ENCODE measurements at regions not wholly inside any gene's neighbourhood (a gene's known extent, or its start where the extent isn't known, plus 50 kb on each side); places are given as distances from the start of the nearest gene placed in this dataset.

DNA sequence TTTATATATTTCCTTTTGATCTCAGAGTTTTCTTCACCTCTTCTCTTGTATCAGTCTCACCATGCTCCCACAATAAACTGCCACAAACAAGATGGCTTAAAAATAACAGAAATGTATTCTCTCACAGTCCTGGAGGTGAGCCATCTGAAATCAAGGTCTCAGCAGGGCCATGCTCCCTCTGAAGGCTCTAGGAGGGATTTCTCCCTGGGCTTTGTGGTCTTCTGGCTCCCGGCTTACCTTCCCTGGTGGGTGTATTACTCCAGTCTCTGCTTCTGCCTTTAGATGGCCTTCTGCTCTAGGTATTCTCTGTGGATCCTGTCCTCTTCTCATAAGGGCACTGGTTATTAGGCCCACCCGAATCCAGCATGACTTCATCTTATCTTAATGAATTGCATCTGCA lies 994.7 kb upstream of the POU3F3 start:
- no peak overlapping the region for H2AFZ ChIP-seq
- peak; percentile 13 for DNase-seq (ENCODE audit: low spot score)
- peaks cover 4% of the 10 kb centered on the region for H3K27me3 Mint-ChIP-seq (ENCODE audit: insufficient read depth, low read depth, poor library complexity)
- no peak overlapping the region for H3K27ac Mint-ChIP-seq
- H3K27ac ChIP-seq (ENCODE audit: low read depth) = no peak overlapping the region
- TF ChIP-seq, protein P1, sequence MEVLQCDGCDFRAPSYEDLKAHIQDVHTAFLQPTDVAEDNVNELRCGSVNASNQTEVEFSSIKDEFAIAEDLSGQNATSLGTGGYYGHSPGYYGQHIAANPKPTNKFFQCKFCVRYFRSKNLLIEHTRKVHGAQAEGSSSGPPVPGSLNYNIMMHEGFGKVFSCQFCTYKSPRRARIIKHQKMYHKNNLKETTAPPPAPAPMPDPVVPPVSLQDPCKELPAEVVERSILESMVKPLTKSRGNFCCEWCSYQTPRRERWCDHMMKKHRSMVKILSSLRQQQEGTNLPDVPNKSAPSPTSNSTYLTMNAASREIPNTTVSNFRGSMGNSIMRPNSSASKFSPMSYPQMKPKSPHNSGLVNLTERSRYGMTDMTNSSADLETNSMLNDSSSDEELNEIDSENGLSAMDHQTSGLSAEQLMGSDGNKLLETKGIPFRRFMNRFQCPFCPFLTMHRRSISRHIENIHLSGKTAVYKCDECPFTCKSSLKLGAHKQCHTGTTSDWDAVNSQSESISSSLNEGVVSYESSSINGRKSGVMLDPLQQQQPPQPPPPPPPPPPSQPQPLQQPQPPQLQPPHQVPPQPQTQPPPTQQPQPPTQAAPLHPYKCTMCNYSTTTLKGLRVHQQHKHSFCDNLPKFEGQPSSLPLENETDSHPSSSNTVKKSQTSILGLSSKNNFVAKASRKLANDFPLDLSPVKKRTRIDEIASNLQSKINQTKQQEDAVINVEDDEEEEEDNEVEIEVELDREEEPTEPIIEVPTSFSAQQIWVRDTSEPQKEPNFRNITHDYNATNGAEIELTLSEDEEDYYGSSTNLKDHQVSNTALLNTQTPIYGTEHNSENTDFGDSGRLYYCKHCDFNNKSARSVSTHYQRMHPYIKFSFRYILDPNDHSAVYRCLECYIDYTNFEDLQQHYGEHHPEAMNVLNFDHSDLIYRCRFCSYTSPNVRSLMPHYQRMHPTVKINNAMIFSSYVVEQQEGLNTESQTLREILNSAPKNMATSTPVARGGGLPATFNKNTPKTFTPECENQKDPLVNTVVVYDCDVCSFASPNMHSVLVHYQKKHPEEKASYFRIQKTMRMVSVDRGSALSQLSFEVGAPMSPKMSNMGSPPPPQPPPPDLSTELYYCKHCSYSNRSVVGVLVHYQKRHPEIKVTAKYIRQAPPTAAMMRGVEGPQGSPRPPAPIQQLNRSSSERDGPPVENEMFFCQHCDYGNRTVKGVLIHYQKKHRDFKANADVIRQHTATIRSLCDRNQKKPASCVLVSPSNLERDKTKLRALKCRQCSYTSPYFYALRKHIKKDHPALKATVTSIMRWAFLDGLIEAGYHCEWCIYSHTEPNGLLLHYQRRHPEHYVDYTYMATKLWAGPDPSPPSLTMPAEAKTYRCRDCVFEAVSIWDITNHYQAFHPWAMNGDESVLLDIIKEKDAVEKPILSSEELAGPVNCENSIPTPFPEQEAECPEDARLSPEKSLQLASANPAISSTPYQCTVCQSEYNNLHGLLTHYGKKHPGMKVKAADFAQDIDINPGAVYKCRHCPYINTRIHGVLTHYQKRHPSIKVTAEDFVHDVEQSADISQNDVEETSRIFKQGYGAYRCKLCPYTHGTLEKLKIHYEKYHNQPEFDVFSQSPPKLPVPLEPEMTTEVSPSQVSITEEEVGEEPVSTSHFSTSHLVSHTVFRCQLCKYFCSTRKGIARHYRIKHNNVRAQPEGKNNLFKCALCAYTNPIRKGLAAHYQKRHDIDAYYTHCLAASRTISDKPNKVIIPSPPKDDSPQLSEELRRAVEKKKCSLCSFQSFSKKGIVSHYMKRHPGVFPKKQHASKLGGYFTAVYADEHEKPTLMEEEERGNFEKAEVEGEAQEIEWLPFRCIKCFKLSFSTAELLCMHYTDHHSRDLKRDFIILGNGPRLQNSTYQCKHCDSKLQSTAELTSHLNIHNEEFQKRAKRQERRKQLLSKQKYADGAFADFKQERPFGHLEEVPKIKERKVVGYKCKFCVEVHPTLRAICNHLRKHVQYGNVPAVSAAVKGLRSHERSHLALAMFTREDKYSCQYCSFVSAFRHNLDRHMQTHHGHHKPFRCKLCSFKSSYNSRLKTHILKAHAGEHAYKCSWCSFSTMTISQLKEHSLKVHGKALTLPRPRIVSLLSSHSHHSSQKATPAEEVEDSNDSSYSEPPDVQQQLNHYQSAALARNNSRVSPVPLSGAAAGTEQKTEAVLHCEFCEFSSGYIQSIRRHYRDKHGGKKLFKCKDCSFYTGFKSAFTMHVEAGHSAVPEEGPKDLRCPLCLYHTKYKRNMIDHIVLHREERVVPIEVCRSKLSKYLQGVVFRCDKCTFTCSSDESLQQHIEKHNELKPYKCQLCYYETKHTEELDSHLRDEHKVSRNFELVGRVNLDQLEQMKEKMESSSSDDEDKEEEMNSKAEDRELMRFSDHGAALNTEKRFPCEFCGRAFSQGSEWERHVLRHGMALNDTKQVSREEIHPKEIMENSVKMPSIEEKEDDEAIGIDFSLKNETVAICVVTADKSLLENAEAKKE (CRISPR knock-in tag; IDR thresholded peaks at IDR 0.05) = 0 out of 2 replicates have a peak, but pooled peaks have one; percentile 6
- TF ChIP-seq POLR2AphosphoS5 (IDR thresholded peaks at IDR 0.05; ENCODE audit: low read depth) (no peak), NANOG (IDR thresholded peaks at IDR 0.05; ENCODE audit: borderline replicate concordance) (no peak), STAT1 (IDR thresholded peaks at IDR 0.05; ENCODE audit: unreplicated experiment) (no peak), CREB1 (CRISPR knock-in tag; IDR thresholded peaks at IDR 0.05; ENCODE audit: low read depth) (no peak), ZNF114 (CRISPR knock-in tag; IDR thresholded peaks at IDR 0.05) (no peak)
- TF ChIP-seq, protein P2, sequence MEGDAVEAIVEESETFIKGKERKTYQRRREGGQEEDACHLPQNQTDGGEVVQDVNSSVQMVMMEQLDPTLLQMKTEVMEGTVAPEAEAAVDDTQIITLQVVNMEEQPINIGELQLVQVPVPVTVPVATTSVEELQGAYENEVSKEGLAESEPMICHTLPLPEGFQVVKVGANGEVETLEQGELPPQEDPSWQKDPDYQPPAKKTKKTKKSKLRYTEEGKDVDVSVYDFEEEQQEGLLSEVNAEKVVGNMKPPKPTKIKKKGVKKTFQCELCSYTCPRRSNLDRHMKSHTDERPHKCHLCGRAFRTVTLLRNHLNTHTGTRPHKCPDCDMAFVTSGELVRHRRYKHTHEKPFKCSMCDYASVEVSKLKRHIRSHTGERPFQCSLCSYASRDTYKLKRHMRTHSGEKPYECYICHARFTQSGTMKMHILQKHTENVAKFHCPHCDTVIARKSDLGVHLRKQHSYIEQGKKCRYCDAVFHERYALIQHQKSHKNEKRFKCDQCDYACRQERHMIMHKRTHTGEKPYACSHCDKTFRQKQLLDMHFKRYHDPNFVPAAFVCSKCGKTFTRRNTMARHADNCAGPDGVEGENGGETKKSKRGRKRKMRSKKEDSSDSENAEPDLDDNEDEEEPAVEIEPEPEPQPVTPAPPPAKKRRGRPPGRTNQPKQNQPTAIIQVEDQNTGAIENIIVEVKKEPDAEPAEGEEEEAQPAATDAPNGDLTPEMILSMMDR (conservative IDR thresholded peaks at IDR 0.05; ENCODE audit: low read depth in 2 of 2) = peak in 1 of 2 experiments; percentile 13; a peak in 2 of 4 replicates
- TF ChIP-seq, protein P3, sequence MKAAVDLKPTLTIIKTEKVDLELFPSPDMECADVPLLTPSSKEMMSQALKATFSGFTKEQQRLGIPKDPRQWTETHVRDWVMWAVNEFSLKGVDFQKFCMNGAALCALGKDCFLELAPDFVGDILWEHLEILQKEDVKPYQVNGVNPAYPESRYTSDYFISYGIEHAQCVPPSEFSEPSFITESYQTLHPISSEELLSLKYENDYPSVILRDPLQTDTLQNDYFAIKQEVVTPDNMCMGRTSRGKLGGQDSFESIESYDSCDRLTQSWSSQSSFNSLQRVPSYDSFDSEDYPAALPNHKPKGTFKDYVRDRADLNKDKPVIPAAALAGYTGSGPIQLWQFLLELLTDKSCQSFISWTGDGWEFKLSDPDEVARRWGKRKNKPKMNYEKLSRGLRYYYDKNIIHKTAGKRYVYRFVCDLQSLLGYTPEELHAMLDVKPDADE (IDR thresholded peaks at IDR 0.05) = no peak
- H3K36me3 Mint-ChIP-seq (ENCODE audit: low read depth) = no peaks in the 10 kb centered on the region
- no peak overlapping the region for H3K4me2 ChIP-seq
- no peaks in the 10 kb centered on the region for H3K9me2 ChIP-seq (ENCODE audit: insufficient read depth)
- no peaks in the 10 kb centered on the region for H3K9me3 Mint-ChIP-seq
- H3K27me3 ChIP-seq (ENCODE audit: insufficient read depth) = no peaks in the 10 kb centered on the region
- H3K79me2 ChIP-seq (replicated peaks; ENCODE audit: insufficient read depth) = no peaks in the 10 kb centered on the region
- H3K4me3 ChIP-seq = no peak overlapping the region
- peak; percentile 32; the same call in 2 of the 3 replicates for ATAC-seq
- H3K36me3 ChIP-seq (ENCODE audit: insufficient read depth) = no peaks in the 10 kb centered on the region
- H3K4me3 Mint-ChIP-seq = no peak overlapping the region
- H3K4me1 ChIP-seq (ENCODE audit: insufficient read depth) = no peaks in the 10 kb centered on the region
- no peaks in the 10 kb centered on the region for H3K4me1 Mint-ChIP-seq
- H3F3A ChIP-seq (replicated peaks; ENCODE audit: low read depth) = no peaks in the 10 kb centered on the region
- H4K20me1 ChIP-seq (replicated peaks; ENCODE audit: insufficient read depth) = no peaks in the 10 kb centered on the region
